ENCODE measurements at regions not wholly inside any gene's neighbourhood (a gene's known extent, or its start where the extent isn't known, plus 50 kb on each side); places are given as distances from the start of the nearest gene placed in this dataset.
A peak's percentile ranks its signal among the peaks of the same experiment; 100 is the strongest.

- Histone ChIP-seq H3K36me3 (no peaks in the 10 kb centered on the region), H3K4me1 (peaks cover 0 to 3% of the 10 kb centered on the region in 2 donors), H3K27me3 (no peaks in the 10 kb centered on the region), H3K4me3 (replicated peaks in 1 of 3) (no peak overlapping the region), H3K9me3 (no peaks in the 10 kb centered on the region), H3K27ac (no peak overlapping the region)
- 88% methylated on average over 6 of the region's 6 CpGs for WGBS, 2 donors
- TF ChIP-seq CTCF (IDR thresholded peaks at IDR 0.05) (no peak), POLR2A (IDR thresholded peaks at IDR 0.05) (no peak)
- intact Hi-C loops (cut with DNase I), result no loop called here
- DNase-seq, result no peak
These were observed 694.1 kb upstream of the C9orf72 start for GRCh38 chr9:28267351-28267750.

GRCh38 chr9:28270156-28270555 is 696.9 kb upstream of the C9orf72 start:
- TF ChIP-seq POLR2A (IDR thresholded peaks at IDR 0.05), result no peak
- no peaks in the 10 kb centered on the region for H3K27me3 ChIP-seq
- no peaks in the 10 kb centered on the region for H3K36me3 ChIP-seq
- peaks cover 0 to 3% of the 10 kb centered on the region in 2 donors for H3K4me1 ChIP-seq
- H3K27ac ChIP-seq, result no peak overlapping the region
- no peak overlapping the region for H3K4me3 ChIP-seq (replicated peaks in 1 of 3)
- H3K9me3 ChIP-seq, result no peaks in the 10 kb centered on the region
- 92% methylated on average over 4 of the region's 4 CpGs for WGBS, 2 donors
- intact Hi-C loops (cut with DNase I), result no loop called here
- DNase-seq, result no peak

- no peak for DNase-seq
- H3K27ac ChIP-seq, result no peak overlapping the region
- H3K36me3 ChIP-seq, result no peaks in the 10 kb centered on the region
- intact Hi-C loops (cut with DNase I), result no loop called here
- H3K27me3 ChIP-seq, result no peaks in the 10 kb centered on the region
- WGBS, 2 donors, result 79 to 81% methylated on average over 4 of the region's 4 CpGs
- H3K4me3 ChIP-seq (replicated peaks in 1 of 3), result no peak overlapping the region
- no peaks in the 10 kb centered on the region for H3K9me3 ChIP-seq
- peaks cover 0 to 3% of the 10 kb centered on the region in 2 donors for H3K4me1 ChIP-seq
- TF ChIP-seq POLR2A (IDR thresholded peaks at IDR 0.05) (no peak), CTCF (IDR thresholded peaks at IDR 0.05) (no peak)
These were observed 698.8 kb upstream of the C9orf72 start for GRCh38 chr9:28272127-28272526.

- H3K36me3 ChIP-seq, result no peaks in the 10 kb centered on the region
- DNase-seq, result no peak
- peaks cover 0 to 2% of the 10 kb centered on the region in 2 donors for H3K4me1 ChIP-seq
- 75 to 76% methylated on average over 4 of the region's 4 CpGs for WGBS, 2 donors
- no peaks in the 10 kb centered on the region for H3K27me3 ChIP-seq
- no peaks in the 10 kb centered on the region for H3K9me3 ChIP-seq
- intact Hi-C loops (cut with DNase I), result no loop called here
- H3K27ac ChIP-seq, result no peak overlapping the region
- H3K4me3 ChIP-seq (replicated peaks in 1 of 3), result no peak overlapping the region
- no peak for TF ChIP-seq POLR2A (IDR thresholded peaks at IDR 0.05)
- no peak for TF ChIP-seq CTCF (IDR thresholded peaks at IDR 0.05)
These were observed 714.2 kb upstream of the C9orf72 start for GRCh38 chr9:28287455-28287854.

DNA sequence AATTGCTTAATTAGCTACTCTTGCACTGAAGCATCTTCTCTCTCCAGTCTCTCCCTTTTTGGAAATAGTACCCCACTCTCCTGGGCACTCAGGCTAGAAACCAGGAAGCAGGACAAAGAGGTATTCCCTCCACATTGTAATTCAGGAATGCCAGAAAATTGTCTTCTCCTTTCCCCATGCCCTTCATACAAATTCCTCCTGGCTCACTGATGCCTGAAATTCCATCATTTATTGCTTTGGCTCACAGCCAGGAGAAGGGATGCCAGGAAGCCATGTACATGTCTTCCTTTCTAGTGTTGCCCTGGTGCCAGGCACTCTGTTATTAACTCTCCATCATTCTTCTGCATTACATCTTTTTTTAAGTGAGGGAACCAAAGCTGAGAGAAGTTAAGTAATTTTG is 716.5 kb upstream of the C9orf72 start:
- no peaks in the 10 kb centered on the region for H3K27me3 ChIP-seq
- no peak overlapping the region for H3K27ac ChIP-seq
- H3K9me3 ChIP-seq, result no peaks in the 10 kb centered on the region
- TF ChIP-seq CTCF (IDR thresholded peaks at IDR 0.05), result no peak
- no peak for TF ChIP-seq POLR2A (IDR thresholded peaks at IDR 0.05)
- DNase-seq, result peak in 1 of 2 donors; percentile 3
- H3K4me1 ChIP-seq, result peaks cover 0 to 2% of the 10 kb centered on the region in 2 donors
- H3K4me3 ChIP-seq (replicated peaks in 1 of 3), result no peak overlapping the region
- no peaks in the 10 kb centered on the region for H3K36me3 ChIP-seq
- intact Hi-C loops (cut with DNase I), result no loop called here

Measured in thyroid gland (tissue), 4 donors.